Liver (tissue), 3 donors: ENCODE measurements at regions not wholly inside any gene's neighbourhood (a gene's known extent, or its start where the extent isn't known, plus 50 kb on each side); places are given as distances from the start of the nearest gene placed in this dataset.

Experiments used
- EGR1 ChIP-seq, 2 donors: IDR thresholded peaks; 2 replicates each; pipeline ENCODE4 v1.6.1; 2016 to 2018; ENCODE audit warnings: antibody characterized with exemption in 2 of 2, low read depth in 2 of 2
- FOXA1 ChIP-seq: IDR thresholded peaks from 2 replicates; pipeline ENCODE4 v1.6.1; 2016; ENCODE audit warnings: antibody characterized with exemption
- FOXA2 ChIP-seq: IDR thresholded peaks from 2 replicates; pipeline ENCODE4 v1.6.1; 2016; ENCODE audit warnings: antibody characterized with exemption
- JUND ChIP-seq, 2 donors: IDR thresholded peaks; 2 replicates each; pipeline ENCODE4 v1.6.1; 2016; ENCODE audit warnings: antibody characterized with exemption in 2 of 2
- SP1 ChIP-seq: IDR thresholded peaks from 2 replicates; pipeline ENCODE4 v1.6.1; 2018; ENCODE audit warnings: antibody characterized with exemption, mild to moderate bottlenecking
- TAF1 ChIP-seq: conservative IDR thresholded peaks from 2 replicates; pipeline ENCODE4 v1.6.1; 2016; ENCODE audit warnings: antibody characterized with exemption, mild to moderate bottlenecking
- YY1 ChIP-seq: IDR thresholded peaks from 2 replicates; pipeline ENCODE4 v1.6.1; 2016; ENCODE audit warnings: antibody characterized with exemption, mild to moderate bottlenecking
- ZBTB33 ChIP-seq: IDR thresholded peaks from 2 replicates; pipeline ENCODE4 v1.6.1; 2016; ENCODE audit warnings: antibody characterized with exemption
- TF ChIP-seq, protein P1 (sequence below): fragments of 150-350 bp; IDR thresholded peaks from 2 replicates; pipeline ENCODE4 v1.5.1; 2017; ENCODE audit warnings: improper control_type of control experiment, low read depth, low read length; ENCODE audit not compliant: missing input control
- TF ChIP-seq, protein P2 (sequence below): IDR thresholded peaks from 2 replicates; pipeline ENCODE4 v1.6.1; 2016; ENCODE audit warnings: antibody characterized with exemption
- donor health status: healthy.
- donor health status: healthy.

DNA sequence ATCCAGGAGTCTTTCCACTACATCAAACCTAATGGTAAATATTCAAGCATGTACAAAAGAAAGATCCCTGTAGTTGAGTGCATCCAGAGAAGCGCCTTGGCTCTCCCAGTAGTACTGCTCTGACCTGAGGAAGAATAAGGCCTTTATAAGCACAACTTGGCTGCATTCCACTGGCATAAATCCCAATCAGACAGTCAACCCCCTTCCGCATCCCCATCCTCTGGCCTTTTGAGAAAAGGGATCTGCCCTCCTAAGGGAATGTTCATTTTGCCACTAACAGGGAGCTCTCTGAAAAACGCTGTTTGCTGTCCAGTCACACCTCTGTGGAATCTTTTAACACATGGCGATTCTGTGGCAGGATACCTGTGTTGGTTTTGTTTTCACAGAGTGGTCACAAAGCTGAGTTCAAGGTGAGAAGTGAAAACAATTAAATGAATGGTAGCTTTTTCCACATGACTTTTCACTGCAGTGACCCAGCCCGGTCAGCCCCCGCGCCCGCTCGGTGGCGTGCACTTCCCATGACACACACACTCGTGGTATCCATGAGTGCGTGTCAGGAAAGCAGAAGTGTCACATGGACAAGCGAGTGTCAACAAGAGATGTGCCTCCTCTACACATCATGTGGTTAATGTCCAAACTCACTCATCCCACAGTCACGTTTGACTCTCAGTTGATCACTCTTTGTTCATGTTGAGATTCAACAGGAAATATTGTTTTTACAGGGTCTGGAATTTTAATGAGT is 112.2 kb upstream of the ENPP6 start:
- TF ChIP-seq, protein P1, sequence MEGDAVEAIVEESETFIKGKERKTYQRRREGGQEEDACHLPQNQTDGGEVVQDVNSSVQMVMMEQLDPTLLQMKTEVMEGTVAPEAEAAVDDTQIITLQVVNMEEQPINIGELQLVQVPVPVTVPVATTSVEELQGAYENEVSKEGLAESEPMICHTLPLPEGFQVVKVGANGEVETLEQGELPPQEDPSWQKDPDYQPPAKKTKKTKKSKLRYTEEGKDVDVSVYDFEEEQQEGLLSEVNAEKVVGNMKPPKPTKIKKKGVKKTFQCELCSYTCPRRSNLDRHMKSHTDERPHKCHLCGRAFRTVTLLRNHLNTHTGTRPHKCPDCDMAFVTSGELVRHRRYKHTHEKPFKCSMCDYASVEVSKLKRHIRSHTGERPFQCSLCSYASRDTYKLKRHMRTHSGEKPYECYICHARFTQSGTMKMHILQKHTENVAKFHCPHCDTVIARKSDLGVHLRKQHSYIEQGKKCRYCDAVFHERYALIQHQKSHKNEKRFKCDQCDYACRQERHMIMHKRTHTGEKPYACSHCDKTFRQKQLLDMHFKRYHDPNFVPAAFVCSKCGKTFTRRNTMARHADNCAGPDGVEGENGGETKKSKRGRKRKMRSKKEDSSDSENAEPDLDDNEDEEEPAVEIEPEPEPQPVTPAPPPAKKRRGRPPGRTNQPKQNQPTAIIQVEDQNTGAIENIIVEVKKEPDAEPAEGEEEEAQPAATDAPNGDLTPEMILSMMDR = no peak
- TF ChIP-seq JUND (IDR thresholded peaks at IDR 0.05) (no peak), FOXA2 (no peak), TAF1 (no peak), ZBTB33 (no peak), FOXA1 (no peak), EGR1 (IDR thresholded peaks at IDR 0.05; ENCODE audit: low read depth in 2 of 2) (no peak), SP1 (no peak), YY1 (no peak)
- TF ChIP-seq, protein P2, sequence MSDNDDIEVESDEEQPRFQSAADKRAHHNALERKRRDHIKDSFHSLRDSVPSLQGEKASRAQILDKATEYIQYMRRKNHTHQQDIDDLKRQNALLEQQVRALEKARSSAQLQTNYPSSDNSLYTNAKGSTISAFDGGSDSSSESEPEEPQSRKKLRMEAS = no peak
